Spinal cord (tissue), 9 donors: ENCODE measurements at regions not wholly inside any gene's neighbourhood (a gene's known extent, or its start where the extent isn't known, plus 50 kb on each side); places are given as distances from the start of the nearest gene placed in this dataset.
"Not testable (repeated sequence)": the region's sequence is repeated elsewhere in the genome, so short reads cannot be mapped to it uniquely, and the experiment has no call there.

Source experiments
- DNase-seq, 6 donors: peaks; one replicate each; pipeline versions ENCODE4 v3.0.0 to v3.0.0-alpha.2; 2013 to 2015; ENCODE audit warnings: low spot score in 6 of 6, low read depth in 4 of 6
- H3K27ac ChIP-seq: one replicate; pipeline ENCODE4 v1.5.1; 2013; ENCODE audit warnings: low read depth, low read length, control low read depth
- H3K27me3 ChIP-seq: one replicate; pipeline ENCODE4 v1.6.1; 2013; ENCODE audit warnings: low read length; ENCODE audit not compliant: control insufficient read depth, insufficient read depth
- H3K36me3 ChIP-seq: one replicate; pipeline ENCODE4 v1.6.1; 2013; ENCODE audit warnings: low read length; ENCODE audit not compliant: control insufficient read depth, insufficient read depth
- H3K4me1 ChIP-seq: one replicate; pipeline ENCODE4 v1.6.1; 2013; ENCODE audit warnings: low read length; ENCODE audit not compliant: control insufficient read depth, insufficient read depth
- H3K4me3 ChIP-seq: one replicate; pipeline ENCODE4 v1.5.1; 2013; ENCODE audit warnings: low read depth, low read length, control low read depth
- H3K9me3 ChIP-seq: one replicate; pipeline ENCODE4 v1.6.1; 2013; ENCODE audit warnings: low read length; ENCODE audit not compliant: control insufficient read depth, insufficient read depth
- WGBS: methylation state at CpG from one replicate; pipeline ENCODE4 v1.1.5; 2013; ENCODE audit warnings: missing lambda C conversion rate; ENCODE audit not compliant: insufficient coverage; 5-methylcytosine and 5-hydroxymethylcytosine counted together
- donor health status: healthy.

DNA sequence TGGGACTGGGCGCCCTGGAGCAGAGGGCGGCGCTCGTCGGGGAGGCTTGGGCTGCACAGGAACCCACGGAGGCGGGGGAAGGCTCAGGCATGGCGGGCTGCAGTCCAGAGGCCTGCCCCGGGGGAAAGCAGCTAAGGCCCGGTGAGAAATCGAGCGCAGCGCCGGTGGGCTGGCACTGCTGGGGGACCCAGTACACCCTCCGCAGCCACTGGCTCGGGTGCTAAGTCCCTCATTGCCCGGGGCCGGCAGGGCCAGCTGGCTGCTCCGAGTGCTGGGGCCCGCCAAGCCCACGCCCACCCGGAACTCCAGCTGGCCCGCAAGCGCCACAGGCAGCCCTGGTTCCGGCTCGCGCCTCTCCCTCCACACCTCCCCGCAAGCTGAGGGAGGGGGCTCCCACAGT is 962.3 kb downstream of the CNTNAP5 start:
- WGBS, result 93% methylated on average over 21 of the region's 28 CpGs
- not testable (repeated sequence) for H3K4me1 ChIP-seq, H3K27me3 ChIP-seq, H3K27ac ChIP-seq, H3K4me3 ChIP-seq, H3K36me3 ChIP-seq, H3K9me3 ChIP-seq, DNase-seq

DNA sequence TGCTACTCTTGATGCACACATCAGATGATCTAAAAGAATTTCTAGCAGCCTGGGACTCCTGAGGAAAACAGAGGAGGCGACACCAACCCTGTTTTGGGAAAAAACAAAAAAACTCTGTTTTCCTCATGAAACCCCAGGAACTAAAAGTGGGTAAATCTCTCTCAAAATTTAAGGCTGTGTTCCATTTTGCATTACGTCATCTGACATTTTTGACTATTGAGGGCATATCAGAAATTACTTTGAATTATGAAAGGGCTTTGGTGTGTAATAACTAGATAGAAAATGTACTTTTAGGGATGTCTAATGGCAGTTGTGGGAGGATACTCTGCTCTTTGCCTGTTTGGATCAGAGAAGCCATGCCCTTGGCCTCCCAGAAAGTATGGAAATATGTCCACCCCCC is 963.0 kb downstream of the CNTNAP5 start:
- Histone ChIP-seq H3K9me3 (no peaks in the 10 kb centered on the region), H3K27me3 (no peaks in the 10 kb centered on the region), H3K27ac (no peak overlapping the region), H3K36me3 (no peaks in the 10 kb centered on the region), H3K4me3 (no peak overlapping the region), H3K4me1 (no peaks in the 10 kb centered on the region)
- no peak for DNase-seq
- WGBS, result no CpG with 5 or more reads among the region's 2 CpGs

DNA sequence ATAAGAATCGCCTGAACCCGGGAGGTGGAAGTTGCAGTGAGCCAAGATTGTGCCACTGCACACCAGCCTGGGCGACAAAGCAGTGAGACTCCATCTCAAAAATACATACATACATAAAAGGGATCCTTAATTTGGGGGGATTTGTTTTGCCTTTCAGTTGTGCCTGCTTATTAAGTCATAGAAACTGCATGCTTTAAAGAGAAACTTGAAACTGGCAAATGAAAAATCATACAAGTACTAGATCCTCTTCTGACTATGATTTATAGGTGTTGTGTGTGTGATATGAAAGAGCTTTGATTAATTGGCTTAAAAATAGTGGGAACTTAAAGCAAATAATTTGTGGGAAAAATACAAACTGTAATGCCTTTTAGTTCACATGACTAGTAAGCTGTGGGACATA is 963.7 kb downstream of the CNTNAP5 start:
- no peak for DNase-seq
- no peak overlapping the region for H3K27ac ChIP-seq
- H3K36me3 ChIP-seq, result no peaks in the 10 kb centered on the region
- H3K4me3 ChIP-seq, result no peak overlapping the region
- WGBS, result no CpG with 5 or more reads among the region's 3 CpGs
- H3K27me3 ChIP-seq, result no peaks in the 10 kb centered on the region
- no peaks in the 10 kb centered on the region for H3K4me1 ChIP-seq
- no peaks in the 10 kb centered on the region for H3K9me3 ChIP-seq

DNA sequence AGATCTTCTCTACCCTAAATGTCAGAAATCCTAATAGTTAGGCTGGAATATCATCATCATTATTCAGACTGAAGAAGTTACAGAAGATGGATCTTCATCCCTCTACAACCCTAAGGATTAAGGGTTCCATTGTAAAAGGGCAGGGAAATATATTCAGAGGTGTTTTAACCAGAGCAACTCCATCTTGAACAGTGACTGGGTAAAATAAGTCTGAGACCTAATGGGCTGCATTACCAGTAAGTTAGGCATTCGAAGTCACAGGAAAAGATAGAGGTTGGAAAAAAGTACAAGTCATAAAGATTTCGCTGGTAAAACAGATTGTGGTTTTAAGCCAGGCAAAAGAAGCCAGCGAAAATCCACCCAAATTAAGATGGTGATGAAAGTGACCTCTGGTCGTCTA is 968.7 kb downstream of the CNTNAP5 start:
- Histone ChIP-seq H3K27me3 (no peaks in the 10 kb centered on the region), H3K4me1 (no peaks in the 10 kb centered on the region), H3K36me3 (no peaks in the 10 kb centered on the region), H3K27ac (no peak overlapping the region), H3K4me3 (no peak overlapping the region), H3K9me3 (no peaks in the 10 kb centered on the region)
- WGBS, result 86% methylated on average over 2 of the region's 4 CpGs
- no peak for DNase-seq

DNA sequence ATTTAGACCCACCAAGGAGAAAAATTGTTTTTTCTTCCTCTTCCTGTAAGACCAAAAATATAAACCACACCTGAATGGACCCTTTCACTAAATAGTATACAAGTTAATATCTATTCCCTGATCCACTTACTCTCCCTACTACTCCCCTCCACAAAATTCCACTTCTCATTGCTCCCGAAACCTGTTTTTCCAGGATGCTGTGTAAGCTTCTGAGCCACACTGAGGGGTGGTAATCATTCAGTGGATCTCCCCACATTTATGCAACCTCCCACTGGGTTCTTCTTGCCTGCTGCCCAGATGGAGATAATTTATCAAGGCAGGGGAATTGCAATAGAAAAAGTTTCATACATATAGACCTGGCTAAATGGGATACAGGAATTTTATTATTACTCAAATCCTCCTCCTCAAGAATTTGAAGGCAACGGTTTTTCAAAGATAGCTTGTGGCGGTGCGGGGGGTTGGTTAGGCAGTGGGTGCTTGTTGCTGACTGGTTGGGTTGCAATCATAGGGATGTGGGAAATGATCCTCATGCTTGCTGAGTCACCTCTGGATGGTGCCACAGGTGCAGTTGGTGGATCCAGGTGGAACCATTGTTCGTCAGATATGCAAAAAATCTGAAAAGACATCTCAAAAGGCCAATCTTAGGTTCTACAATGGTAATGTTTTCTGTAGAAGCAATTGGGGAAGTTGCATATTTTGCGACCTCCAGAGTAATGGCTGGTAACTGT is 970.3 kb downstream of the CNTNAP5 start:
- Histone ChIP-seq H3K4me1 (no peaks in the 10 kb centered on the region), H3K36me3 (no peaks in the 10 kb centered on the region), H3K4me3 (no peak overlapping the region), H3K27ac (no peak overlapping the region), H3K9me3 (no peaks in the 10 kb centered on the region), H3K27me3 (no peaks in the 10 kb centered on the region)
- DNase-seq, result no peak
- 95% methylated on average over 4 of the region's 6 CpGs for WGBS

DNA sequence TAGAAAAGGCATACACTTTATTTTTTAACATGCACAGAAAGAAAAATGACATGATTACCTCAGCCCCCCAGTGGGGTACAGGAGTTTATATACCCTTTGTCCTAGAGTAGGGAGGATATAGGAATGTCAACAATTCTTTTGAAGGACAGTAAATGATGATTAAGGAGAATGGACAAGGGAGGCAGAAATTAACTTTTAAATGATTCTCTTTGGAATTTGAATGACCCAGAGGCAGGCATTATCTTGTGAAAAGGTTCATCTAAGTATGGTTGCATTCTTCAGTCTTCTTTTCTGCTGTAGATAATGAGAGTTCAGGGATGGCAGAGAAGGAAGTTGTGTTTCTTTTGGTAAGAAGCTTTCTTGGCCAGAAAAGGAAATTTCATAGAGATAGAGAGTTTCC is 971.3 kb downstream of the CNTNAP5 start:
- no peaks in the 10 kb centered on the region for H3K36me3 ChIP-seq
- no peak overlapping the region for H3K4me3 ChIP-seq
- no peak overlapping the region for H3K27ac ChIP-seq
- H3K27me3 ChIP-seq, result no peaks in the 10 kb centered on the region
- no peaks in the 10 kb centered on the region for H3K4me1 ChIP-seq
- DNase-seq, result no peak
- no peaks in the 10 kb centered on the region for H3K9me3 ChIP-seq

DNA sequence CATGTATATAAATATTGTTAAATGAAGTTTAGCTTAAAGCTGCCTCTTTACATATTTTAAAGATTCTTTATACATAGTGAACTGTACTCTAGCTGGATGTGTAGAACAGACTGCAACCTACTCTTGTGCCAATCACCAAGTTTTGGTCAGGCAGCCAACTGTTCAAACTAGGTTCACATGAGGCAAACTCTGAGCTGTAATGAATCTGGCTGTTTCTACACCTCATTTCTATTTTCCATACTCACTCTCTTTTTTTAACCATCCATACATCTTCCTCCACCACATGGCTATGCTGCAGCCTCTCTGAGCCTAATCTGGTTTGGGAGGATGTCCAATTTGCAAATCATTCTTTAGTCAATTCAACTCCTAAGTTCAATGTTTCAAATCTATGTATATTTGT is 974.8 kb downstream of the CNTNAP5 start:
- Histone ChIP-seq H3K36me3 (no peaks in the 10 kb centered on the region), H3K9me3 (no peaks in the 10 kb centered on the region), H3K4me3 (no peak overlapping the region), H3K27me3 (no peaks in the 10 kb centered on the region), H3K27ac (no peak overlapping the region), H3K4me1 (no peaks in the 10 kb centered on the region)
- DNase-seq, result peak in 1 of 6 donors; percentile 65

DNA sequence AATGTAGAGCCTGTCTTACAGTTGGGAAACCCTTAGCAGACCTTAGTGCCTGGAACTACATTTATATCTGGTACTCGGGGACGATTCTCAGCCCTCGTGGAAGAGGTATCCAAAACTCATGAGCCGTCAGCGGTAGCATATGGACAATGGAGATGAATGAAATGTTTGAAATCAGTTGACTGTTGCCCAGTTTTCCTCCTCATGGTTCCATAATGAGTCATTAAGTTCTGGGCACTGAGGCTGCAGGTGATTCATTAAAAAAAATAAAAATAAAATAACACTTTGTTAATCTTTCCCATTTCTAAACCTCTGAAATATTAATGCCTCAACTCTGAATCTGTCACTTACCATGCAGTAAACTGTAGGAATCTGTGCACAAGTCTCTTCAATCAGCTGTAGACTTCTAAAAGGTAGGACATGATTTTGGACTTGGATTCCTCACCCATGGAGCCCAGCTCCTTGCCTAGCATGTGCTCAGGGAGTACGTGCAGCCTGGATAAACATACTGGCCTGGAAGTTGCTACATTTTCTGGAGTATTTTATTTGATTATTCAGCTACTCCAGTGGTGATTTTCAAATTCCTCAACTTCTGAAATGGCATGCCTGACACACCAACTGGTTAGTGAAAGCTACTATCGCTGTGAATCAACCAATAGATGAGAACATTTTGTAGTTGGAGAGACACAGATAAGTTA is 979.2 kb downstream of the CNTNAP5 start:
- no peaks in the 10 kb centered on the region for H3K36me3 ChIP-seq
- DNase-seq, result no peak
- H3K4me1 ChIP-seq, result no peaks in the 10 kb centered on the region
- 94% methylated on average over 5 of the region's 7 CpGs for WGBS
- no peak overlapping the region for H3K4me3 ChIP-seq
- H3K9me3 ChIP-seq, result no peaks in the 10 kb centered on the region
- H3K27me3 ChIP-seq, result no peaks in the 10 kb centered on the region
- no peak overlapping the region for H3K27ac ChIP-seq

DNA sequence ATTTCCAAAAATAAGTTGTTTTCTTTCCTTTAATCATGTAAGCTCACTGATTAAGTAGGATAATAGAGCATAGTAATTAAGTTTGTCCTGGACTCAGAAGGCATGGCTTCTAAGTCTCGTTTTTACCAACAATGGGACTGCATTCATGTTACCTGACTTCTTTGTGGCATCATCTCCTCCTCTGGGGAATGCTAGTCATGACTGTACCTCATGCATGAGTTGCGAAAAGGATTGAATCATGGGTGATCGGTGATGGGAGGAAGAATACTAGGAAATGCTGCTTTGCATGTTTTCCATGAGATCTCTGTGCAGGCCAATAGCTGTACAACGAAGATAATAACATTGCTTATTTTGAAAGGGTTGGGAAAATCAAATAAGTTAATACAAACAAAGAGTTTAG is 981.6 kb downstream of the CNTNAP5 start:
- no peak overlapping the region for H3K4me3 ChIP-seq
- no peaks in the 10 kb centered on the region for H3K36me3 ChIP-seq
- no peaks in the 10 kb centered on the region for H3K27me3 ChIP-seq
- H3K27ac ChIP-seq, result no peak overlapping the region
- no peak for DNase-seq
- no peaks in the 10 kb centered on the region for H3K4me1 ChIP-seq
- no peaks in the 10 kb centered on the region for H3K9me3 ChIP-seq
- 52% methylated on average over 3 of the region's 4 CpGs for WGBS

DNA sequence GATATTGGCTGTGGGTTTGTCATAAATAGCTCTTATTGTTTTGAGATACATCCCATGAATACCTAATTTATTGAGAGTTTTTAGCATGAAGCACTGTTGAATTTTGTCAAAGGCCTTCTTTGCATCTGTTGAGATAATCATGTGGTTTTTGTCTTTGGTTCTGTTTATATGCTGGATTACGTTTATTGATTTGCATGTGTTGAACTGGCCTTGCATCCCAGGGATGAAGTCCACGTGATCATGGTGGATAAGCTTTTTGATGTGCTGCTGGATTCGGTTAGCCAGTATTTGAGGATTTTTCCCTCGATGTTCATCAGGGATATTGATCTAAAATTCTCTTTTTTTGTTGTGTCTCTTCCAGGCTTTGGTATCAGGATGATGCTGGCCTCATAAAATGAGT is 1003.6 kb downstream of the CNTNAP5 start:
- WGBS, result 93% methylated on average over 2 of the region's 4 CpGs
- H3K4me1 ChIP-seq, H3K27me3 ChIP-seq, H3K9me3 ChIP-seq, H3K36me3 ChIP-seq, H3K4me3 ChIP-seq, H3K27ac ChIP-seq, DNase-seq: not testable (repeated sequence)
